NCI-H1417 (cell line): ENCODE measurements at regions not wholly inside any gene's neighbourhood (a gene's known extent, or its start where the extent isn't known, plus 50 kb on each side); places are given as distances from the start of the nearest gene placed in this dataset.
"Not testable (repeated sequence)": the region's sequence is repeated elsewhere in the genome, so short reads cannot be mapped to it uniquely, and the experiment has no call there.

Experiments used
- DNase-seq, 3 experiments: peaks; one replicate each; lab custom pipeline; 2025; lab: John Stamatoyannopoulos, UW

DNA sequence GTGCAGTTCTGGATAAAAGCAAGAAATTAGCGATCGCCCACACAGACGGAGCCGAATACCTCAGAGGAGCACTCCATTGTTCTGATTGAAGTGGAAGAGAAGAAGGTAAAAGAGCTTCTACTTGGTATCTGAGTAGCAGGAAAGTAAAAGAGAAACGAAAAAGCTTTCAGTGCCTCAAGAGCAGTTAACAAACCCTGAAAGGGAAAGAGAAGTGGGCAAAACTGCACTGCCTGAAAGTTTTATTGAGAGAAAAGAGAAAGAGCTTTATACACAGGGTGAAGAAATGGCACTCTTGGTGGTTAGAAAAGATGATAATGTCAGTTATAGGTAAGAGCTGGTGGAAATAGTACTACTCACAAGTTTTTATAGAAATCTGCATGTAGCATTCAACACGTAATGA, 192.8 kb downstream of the CDCA7 start:
- no peak for DNase-seq

DNA sequence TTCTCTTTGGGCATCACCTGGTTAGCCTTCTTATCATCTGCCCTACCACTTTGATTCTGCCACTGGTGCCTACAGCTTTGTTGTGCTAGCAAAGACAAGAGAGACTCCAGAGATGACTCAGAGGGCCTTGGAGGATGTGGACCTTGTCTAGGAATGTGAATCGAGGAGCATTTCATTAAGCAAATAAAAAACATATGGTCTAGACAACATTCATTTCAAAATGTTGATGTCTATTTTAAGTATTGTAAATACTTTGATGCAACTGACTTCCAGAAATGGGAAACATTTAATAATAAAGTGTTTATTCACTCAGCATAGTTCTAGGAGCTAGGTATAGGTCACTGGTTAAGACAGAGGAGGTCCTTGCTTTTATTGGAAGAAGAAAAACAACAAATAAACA, 195.5 kb downstream of the CDCA7 start:
- DNase-seq = no peak

DNA sequence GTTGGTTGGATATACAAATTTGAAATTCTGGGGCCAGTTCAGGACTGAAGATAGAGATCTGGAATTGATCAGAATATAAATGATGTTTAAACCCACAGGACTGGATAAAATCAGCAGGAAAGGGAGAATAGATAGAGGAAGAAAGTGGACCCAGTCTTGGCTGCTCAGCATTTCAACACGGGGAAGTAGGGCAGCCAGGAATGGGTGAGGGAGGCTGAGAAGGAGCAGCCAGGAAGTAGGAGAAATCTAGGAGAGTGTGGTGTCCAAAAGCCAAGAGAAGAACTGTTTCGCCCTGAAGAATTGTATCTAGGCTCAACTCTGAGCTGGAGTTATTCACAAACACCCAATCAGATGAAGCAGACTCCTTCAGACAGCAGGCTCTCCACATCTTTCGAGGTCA, 197.9 kb downstream of the CDCA7 start:
- no peak for DNase-seq

DNA sequence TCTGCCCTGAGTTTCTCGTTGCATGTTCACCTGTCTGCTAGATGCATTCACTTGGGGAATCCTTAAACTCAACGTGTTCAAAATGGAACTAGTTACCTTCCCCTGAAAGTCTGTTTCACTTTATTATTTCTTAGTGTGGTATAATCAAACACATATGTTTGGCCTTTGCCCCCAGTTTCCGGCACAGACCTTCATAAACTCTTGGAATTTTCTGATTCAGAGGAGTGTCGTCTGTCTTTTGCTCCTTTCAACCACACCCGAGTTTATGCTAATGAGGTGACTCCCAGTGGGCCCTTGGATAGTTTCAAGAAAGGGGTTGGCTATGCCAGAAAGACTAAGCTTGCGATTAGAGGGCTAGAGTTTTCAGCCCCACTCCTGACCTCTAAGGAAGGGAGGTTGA, 198.9 kb downstream of the CDCA7 start:
- no peak for DNase-seq

DNA sequence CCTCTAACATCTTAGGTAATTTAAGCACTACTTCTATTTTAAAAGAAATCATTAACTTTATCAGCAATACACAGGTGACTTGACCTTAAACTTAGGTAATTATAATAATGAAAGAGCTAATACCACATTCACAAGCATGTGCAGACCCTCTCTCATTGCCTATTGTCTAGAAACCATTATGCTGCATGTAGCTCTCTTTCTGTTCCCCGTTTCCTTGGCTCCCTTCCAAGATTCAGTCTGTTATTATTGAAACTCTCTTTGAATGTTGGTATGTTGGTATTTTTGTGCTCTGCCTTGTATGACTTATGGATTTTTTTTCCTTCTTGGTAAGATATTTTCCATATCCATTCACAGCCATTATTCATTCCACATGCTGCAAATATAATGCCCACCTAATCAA, 201.2 kb downstream of the CDCA7 start:
- DNase-seq = peak in 1 of 3 experiments; percentile 66

DNA sequence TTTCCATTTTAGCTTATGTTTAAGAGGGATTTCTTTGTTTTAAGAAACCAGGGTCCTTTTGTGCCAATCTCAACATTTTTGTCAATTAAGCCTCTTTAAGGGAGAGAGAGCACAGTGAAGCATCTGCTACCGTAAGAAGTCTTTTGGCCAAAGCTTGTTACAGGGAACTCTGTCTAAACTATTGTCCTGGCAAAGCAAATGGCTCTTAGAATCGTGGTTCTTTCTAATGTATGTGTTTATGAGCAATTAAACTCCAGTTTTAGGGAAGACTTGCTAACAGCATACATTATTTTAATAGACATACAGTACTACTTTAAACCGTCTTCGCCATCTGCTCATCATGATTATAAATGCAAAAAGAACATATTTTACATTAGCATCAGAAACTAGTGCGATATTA, 202.1 kb downstream of the CDCA7 start:
- DNase-seq = no peak

DNA sequence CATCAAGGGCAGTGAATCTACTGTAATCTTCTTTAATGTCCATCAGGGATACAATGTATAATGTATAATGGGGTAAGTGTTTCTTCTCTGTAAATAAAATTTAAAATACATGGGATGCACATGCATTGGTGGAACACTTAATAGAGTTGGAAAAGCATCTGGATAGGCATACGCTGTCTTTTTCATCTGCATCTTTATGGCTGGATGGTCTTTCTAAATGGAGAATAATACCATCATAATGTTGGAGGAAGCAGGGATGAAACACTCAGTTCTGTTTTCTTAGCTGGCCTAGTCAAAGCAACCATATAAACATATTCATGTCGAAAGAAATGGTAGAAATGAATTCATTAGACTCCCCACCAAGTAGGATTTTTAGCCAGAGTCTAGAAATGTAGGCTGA, 202.8 kb downstream of the CDCA7 start:
- no peak for DNase-seq

DNA sequence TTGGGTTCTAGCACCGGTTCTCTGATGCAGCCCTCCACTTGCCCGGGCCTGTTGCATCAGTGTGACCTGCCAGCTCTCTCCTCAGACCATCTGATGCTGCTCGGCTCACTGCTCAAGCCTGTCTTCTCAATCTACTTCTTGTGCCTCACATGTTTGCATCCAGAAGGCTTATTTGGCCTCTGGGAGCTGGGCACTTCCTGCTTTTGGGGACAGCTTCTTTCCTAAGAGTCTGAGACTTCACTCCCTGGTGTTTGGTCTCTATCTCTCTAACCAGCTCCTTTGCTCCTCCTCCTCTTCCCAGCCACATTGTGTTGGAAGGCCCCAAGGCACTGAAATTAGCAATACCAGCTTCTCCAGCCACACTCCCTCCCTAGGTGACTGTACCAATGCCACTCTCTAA, 212.8 kb downstream of the CDCA7 start:
- no peak for DNase-seq

DNA sequence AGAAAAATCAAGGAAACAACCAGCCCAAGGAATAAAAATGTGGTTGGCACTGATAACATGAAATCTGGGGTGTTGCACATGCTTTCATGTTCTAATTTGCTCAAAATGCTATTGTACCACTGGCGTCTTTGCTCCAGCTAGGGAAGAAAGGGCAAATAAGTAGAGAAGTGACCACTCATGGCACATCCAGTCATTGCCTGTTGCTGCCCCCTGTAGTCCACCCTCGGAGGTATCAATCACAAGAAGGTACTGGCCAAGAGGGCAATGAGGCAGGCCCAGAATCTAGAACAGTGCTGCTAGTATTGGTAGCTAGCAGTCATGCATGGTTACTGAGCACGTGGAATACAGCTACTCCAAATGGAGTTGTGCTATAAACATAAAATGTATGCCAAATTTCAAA, 213.4 kb downstream of the CDCA7 start:
- peak in 1 of 3 experiments; percentile 17 for DNase-seq

DNA sequence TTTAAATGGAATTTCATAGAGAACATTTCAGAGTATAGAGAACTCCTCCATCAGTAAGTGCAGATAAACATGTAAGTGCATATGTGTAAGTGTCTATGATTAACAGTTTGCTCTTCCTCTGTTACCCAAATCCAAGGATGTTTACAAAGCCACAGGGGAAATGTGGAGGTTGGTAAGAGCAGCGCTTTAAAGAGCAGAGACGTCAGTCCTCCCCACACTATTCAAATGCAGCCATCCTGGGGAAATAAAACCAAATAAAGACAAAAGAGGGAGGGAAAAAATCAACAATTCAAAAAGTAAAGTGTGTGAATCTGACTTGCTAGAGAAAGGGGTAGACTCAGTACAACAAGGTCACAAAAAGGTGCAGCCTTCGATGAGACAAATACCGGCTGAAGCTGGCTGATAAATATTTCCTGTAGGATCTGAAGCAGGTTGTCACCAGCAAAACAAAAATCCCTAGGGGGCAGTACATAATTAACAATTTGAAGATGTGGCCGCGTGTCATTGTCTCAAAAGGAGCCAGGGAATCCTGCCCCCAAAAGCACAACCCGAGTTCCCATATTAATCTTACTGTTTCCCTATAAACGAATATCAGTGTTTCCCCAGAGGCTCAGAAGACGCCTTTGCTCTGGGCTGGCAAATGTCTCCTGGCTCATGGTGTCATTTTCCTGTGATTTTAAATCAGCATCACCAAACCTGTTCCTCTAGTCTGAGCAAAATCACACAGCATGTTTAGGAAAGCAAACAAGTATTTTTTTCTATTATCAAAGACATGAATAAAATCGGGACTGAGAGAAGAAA, 216.5 kb downstream of the CDCA7 start:
- DNase-seq = peak; percentile 39 to 76 (median 47)

DNA sequence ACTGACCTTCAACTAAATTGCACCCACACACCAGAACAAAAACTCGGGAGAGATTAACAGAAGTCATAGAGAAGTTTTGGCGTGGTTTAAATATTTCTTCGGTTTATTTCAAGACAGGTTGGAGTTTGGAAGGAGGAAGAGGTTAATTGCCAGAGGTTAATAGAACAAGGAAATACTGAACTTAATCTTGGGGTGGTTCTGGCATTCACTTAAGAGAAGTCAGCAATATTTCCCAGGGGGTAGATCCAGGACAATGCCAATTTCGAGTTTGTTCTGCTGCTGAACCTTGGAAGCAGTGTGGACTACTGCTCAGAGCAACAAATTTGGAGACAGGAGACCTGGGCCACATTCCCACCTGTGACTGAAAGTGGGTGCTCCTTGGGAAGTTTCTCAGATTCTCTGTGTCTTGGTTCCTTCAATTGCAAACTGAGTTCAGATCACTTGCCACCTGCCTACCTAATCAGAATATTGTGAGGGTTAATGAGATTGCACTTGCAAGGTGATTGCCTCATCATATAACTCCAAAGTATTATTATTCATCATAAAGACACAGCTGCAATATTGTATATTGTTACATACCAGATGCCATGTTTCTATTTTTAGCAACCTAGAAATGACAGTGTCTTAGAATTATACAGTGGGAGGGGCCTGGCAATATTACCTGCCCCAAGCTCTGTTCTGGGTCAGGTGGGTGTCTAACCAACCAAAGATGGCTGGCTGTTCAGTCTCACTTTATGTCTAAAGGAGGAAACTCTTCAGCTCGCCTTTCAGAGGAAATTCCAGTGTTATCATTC, 217.4 kb downstream of the CDCA7 start:
- DNase-seq = peak in 1 of 3 experiments; percentile 6

DNA sequence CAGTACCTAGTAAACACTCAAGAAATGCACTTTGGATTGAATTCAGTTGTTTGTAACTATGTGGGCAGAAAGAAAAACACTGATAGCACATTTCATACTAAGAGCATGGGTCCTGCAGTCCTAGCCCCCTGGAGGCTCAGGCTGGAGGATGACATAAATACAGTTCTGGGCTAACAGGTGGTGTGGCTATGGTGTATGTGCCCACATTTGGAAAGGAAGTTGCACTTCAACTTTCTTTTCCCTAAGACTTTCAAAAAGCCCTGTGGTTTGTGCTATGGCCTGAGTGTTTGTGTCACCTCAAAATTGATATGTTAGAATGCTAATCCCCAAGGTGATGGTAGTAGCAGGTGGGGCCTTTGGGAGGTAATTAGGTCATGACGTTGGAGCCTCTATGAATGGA, 218.2 kb downstream of the CDCA7 start:
- peak in 1 of 3 experiments; percentile 0 for DNase-seq

DNA sequence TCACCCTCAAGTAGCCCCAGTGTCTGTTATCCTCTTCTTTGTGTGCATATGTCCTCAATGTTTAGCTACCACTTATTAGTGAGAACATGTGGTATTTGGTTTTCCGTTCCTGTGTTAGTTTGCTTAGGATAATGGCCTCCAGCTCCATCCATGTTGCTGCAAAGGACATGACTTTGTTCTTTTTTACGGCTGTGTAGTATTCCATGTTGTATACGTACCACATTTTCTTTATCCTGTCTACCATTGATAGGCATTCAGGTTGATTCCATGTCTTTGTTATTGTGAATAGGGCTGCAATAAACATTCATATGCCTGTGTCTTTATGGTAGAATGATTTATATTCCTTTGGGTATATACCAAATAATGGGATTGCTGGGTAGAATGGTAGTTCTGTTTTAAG, 219.1 kb downstream of the CDCA7 start:
- DNase-seq = not testable (repeated sequence)

DNA sequence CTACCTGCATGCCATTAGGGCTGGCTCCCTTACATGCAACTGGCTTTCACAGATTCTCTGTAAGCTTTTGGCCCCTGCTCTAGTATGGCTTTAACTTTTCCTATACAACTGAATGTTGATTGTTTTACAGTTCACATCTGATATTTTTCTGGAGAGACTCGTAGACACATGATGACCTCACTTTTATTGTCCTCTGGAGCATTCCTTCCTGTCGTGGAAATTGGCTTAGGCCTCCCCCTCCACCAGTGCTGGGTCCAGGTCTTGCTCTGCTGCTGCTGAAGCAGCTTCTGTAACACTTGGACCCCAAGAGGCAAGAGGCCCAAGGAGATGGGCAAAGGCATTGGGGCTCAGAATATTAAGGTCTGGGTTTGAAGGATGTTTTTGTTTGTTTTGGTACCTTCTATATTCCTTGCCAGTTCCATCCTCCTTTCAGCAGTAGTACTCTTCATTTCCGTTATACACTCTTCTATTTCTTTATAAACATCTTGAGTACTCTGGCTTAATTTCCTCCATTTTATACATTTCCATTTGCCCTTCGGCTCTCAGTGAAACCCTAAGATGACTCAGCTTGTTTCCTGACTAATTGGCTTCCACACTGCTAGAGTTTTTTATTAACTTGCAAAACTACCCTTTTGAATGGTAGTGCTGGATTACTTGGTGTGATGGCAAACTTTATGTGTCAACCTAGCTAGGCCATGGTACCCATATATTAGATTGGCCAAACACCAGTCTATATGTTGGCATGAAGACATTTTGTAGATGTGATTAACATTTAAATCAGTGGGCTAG, 219.8 kb downstream of the CDCA7 start:
- no peak for DNase-seq

DNA sequence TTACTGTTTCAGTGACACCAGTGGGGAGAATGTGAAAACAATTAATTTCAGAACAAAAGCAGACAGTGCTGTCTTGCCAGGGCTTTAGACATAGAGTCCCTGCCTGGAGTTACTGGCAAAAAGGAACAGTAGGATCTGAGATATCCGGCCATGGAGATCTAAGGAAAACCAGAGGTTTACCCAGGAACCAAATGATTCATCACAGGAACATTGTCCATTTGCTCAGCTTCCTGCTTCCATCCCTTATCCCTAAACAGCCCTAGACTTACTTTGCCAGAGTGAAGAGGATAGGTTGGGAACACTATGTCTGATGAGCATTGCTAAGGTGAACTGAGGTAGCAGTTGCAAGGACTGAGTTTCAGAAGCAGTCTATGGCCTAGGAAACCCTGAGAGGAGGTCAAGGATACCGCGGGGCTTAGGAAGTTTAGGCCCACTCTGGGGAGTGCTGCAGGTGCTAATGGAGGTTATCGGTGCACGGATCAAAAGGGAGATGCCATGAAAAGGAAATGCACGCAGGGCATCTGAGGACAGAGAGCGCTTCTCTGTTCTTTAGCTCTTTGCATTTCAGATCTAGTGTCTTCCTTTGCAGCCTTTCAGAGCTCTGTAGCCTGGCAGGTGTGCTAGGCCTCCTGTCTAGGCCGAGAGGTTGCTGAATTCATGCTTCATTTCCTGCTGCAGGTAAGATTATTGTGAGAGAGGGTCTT, 223.9 kb downstream of the CDCA7 start:
- DNase-seq = no peak

DNA sequence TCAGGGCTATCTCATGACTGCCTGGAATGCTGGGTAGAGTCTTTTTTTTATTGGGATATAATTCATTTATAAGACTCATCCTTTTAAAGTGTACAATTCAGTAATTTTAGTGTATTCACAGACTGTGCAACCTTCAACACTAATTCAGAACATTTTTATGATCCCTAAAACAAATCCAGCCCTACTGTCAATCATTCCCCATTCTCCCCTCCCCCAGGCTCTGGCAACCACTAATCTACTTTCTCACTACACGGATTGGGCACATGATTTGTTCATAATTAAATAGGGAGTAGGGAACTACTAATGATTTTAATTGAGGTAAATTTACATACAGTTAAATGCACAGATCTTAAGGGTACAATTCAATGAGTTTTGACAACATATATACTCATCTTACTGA, 225.7 kb downstream of the CDCA7 start:
- DNase-seq = no peak

DNA sequence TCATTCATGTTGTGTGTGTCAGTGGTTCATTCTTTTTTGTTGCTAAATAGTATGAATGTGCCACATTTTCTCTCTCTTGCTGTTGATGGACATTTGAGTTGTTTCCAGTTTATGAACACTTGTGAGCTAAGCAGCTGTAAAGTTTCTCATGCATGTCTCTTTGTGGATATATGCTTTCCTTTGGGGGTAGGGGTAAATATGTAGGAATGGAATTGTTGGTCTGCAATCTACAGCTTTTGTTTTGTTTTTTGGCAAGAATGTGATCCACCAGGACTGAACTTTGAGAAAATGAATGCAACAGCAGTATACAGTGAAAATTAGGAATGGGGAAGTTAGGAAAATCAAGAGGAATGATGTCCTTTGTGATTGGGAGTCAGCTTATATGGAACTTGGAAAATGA, 226.3 kb downstream of the CDCA7 start:
- DNase-seq = no peak

DNA sequence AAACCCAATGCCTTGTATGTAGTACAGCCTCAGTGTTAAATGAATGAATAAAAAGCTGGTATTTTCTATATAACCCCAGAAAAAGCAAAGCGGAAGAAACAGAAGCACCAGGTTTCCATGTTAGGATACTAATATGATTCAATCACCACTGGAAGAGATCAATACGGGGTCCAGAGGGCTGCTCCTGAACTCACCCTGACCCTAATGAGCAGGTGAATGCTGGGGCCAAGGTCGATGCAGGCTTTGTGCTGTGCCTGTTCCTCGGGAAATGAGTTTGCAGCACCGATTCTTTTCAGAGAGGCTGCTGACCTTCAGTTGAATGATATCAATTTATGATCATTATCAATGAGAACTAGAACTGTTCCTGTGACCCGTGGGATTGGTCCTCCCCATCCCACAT, 228.5 kb downstream of the CDCA7 start:
- DNase-seq = no peak

DNA sequence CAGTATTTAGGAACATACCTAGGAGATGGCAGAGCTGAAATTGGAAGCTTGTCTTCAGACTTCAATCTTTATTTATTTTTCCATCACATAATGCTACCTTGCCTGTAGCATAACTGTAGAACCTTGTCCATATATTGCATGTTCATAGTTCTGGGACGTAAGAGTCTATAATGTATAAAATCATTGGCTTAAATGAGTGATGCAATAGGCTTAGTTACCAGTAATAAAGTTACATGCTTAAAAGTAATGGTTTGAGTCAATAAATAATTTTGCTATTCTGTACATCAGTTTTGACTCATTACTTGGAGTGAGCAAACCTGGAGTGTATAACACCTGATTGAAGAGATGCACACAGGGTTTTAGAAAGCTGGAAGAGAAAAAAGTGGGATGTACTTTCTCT, 229.3 kb downstream of the CDCA7 start:
- no peak for DNase-seq

DNA sequence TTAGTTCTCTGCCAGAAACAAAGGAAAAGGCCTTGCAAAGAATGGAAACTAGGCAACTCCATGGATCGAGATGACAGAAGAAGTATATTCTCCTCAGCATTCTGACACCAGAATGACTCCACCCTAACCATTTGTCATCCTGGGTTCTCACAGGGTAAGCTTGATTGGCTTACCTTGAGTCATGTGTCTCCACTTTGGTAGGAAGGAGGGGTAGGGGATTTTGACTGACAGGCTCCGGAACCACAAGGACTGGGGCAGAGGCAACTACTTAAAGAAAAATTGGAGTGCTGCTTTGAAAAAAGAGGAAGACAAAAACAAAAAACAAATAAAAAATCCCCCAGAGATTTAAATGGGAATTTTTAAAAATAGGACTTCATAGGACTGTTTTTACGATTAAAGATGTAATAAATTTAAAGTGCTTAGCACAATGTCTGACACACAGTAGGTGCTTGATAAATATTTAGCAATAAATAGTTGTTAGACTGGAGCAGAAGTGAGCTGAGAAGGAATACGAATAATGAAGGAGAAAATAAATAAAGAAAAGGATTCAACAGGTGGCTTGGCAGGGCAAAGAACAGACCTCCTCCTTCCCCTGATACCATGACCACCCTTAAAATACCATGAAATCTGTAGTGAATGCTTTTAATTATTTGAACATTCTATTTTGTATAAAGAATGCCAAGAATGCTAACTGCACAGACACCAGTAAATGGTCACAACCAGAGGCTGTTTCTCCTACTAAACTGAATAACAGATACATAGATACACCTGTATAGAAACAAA, 230.2 kb downstream of the CDCA7 start:
- DNase-seq = no peak

DNA sequence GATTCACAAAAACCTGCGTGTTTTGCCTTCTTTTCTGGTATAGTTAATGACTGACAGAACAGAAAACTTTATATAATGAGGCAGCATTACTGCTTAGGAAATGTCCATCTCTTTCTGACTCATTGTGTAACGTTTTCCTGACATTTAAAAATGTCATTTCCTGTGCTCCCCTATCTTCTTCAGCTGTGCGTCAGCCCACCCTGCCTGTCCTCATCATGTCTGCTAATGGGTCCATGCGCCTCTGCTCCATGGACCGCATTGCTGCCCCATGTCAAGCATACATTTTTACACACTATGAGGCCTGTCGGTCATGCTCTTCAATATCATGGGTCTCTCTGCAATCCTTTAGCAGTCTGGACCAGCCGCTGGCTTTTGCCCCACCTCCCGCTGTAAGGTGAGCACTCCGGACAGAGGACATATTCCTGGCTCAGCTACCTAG, 234.3 kb downstream of the CDCA7 start:
- no peak for DNase-seq
